ENCODE measurements at regions not wholly inside any gene's neighbourhood (a gene's known extent, or its start where the extent isn't known, plus 50 kb on each side); places are given as distances from the start of the nearest gene placed in this dataset.

DNA sequence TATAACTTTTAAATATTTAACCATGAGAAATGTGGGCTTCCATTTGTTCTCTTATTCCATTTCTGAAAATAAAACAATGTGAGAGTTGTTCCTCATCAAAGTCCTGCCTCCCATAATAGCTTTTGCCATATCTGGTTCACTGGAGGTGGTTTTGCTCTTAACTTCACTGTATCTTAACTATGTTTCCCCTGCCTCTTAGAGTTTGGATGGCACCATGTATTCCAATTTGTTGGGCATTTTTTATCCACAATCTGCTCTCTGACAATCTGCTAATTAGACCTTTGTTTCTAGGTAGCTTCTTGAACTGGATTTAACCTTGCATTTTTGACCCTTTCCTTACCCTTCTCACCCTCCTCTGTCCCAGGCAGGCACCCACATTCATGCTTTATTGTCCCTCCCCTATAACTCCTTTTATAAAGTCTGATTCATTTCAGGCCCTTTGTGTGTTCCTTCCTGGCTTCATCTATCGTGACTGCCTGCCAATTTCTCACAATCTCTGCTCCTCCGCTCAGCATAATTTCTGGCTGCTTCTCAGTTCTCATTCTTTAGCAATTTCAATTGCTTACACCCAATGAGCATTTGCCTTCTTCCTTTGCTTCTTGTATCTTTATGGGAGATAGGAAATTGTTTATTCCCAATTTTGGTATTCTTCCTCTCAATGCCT lies 144.2 kb upstream of the ARHGEF26 start:
- H3K36me3 ChIP-seq (ENCODE audit: control insufficient read depth, low read length), result no peaks in the 10 kb centered on the region
- H3K9me3 ChIP-seq (ENCODE audit: control insufficient read depth, insufficient read depth, low read length), result no peaks in the 10 kb centered on the region
- no peaks in the 10 kb centered on the region for H3K9me2 ChIP-seq (replicated peaks; ENCODE audit: control insufficient read depth, low read length)
- H3K79me2 ChIP-seq (ENCODE audit: control insufficient read depth, low read length), result no peaks in the 10 kb centered on the region
- H3K4me2 ChIP-seq (ENCODE audit: low read length), result no peak overlapping the region
- no peak overlapping the region for H3K4me3 ChIP-seq (ENCODE audit: low read length)
- H3K27ac ChIP-seq (ENCODE audit: low read depth, low read length), result no peak overlapping the region
- H3K27me3 ChIP-seq (ENCODE audit: control insufficient read depth, low read length), result peaks cover 3% of the 10 kb centered on the region; the same call in 1 of the 2 replicates
- TF ChIP-seq, protein P1, sequence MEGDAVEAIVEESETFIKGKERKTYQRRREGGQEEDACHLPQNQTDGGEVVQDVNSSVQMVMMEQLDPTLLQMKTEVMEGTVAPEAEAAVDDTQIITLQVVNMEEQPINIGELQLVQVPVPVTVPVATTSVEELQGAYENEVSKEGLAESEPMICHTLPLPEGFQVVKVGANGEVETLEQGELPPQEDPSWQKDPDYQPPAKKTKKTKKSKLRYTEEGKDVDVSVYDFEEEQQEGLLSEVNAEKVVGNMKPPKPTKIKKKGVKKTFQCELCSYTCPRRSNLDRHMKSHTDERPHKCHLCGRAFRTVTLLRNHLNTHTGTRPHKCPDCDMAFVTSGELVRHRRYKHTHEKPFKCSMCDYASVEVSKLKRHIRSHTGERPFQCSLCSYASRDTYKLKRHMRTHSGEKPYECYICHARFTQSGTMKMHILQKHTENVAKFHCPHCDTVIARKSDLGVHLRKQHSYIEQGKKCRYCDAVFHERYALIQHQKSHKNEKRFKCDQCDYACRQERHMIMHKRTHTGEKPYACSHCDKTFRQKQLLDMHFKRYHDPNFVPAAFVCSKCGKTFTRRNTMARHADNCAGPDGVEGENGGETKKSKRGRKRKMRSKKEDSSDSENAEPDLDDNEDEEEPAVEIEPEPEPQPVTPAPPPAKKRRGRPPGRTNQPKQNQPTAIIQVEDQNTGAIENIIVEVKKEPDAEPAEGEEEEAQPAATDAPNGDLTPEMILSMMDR (IDR thresholded peaks at IDR 0.05; ENCODE audit: low read depth, low read length, poor library complexity, severe bottlenecking), result no peak
- H4K20me1 ChIP-seq (ENCODE audit: control insufficient read depth, insufficient read depth, low read depth, low read length), result no peaks in the 10 kb centered on the region
- no peaks in the 10 kb centered on the region for H3K4me1 ChIP-seq (ENCODE audit: control insufficient read depth, low read length)
- H3F3A ChIP-seq (ENCODE audit: control insufficient read depth, insufficient read depth), result no peaks in the 10 kb centered on the region

DNA sequence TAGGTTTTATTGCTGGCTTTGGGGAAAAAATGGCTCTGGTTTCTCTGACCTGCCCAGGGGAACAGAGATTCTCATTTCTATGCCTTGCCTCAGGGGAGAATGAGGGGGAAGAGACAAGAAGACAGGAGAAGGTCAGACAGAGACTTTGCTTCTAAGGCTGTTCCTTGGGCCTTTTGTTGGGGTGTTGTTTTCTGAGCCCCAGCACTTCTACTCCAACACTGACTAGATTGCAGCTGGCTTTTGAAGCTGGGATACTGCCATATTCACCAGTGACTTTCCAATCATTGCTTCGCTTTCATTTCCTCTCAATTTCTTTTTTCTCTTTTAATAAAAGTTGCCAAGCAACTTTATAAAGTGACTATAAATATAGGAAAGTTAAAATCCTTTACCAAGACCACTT lies 143.2 kb upstream of the ARHGEF26 start:
- Histone ChIP-seq H3K27me3 (ENCODE audit: control insufficient read depth, low read length) (peaks cover 3% of the 10 kb centered on the region; the same call in 1 of the 2 replicates), H3K4me2 (ENCODE audit: low read length) (no peak overlapping the region), H3K4me3 (ENCODE audit: low read length) (no peak overlapping the region), H4K20me1 (ENCODE audit: control insufficient read depth, insufficient read depth, low read depth, low read length) (no peaks in the 10 kb centered on the region), H3K9me2 (replicated peaks; ENCODE audit: control insufficient read depth, low read length) (no peaks in the 10 kb centered on the region), H3K36me3 (ENCODE audit: control insufficient read depth, low read length) (no peaks in the 10 kb centered on the region), H3K9me3 (ENCODE audit: control insufficient read depth, insufficient read depth, low read length) (no peaks in the 10 kb centered on the region), H3F3A (ENCODE audit: control insufficient read depth, insufficient read depth) (no peaks in the 10 kb centered on the region), H3K4me1 (ENCODE audit: control insufficient read depth, low read length) (no peaks in the 10 kb centered on the region), H3K27ac (ENCODE audit: low read depth, low read length) (no peak overlapping the region), H3K79me2 (ENCODE audit: control insufficient read depth, low read length) (no peaks in the 10 kb centered on the region)
- TF ChIP-seq EZH2phosphoT487 (IDR thresholded peaks at IDR 0.05; ENCODE audit: borderline replicate concordance, low read length), result no peak
- TF ChIP-seq, protein P1 (IDR thresholded peaks at IDR 0.05; ENCODE audit: low read depth, low read length, poor library complexity, severe bottlenecking), result no peak

DNA sequence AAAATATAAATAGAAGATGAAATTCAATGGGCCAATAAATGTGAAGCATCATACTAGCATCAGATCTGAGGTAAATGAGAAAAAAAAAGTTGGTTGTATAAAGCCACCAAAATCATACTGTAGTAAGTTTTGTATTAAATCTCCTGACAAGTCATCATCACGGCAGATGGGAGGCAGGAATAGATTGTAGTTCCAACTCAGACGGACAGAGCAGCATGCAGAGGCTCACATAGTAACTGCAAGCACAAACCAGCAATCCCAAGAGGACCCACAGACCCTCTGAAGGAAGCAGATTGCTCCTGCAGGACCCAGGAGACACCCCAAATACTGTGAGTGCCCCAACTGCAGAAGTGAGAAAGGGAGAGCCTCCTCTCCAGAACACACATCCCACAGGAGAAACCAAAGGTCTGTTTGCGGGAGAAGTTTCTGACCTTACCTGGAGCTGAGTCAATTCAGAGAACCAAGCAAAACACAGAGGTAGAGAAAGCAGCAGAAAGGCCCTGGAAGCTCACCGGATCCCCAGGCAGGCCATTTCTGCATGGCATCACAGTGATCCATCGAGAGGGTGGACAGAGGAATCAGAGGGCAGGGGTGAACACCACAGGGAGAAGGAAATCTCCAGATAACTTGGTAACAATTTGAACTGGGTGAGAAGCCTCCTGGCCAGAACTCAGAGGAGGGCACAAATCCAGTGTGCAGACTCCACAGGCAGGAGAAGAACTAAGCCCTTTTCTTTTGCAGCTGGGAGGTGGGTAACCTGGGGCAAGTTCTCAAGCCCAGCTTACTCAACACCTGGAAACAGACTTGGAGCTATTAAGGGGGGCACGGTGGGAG lies 141.6 kb upstream of the ARHGEF26 start:
- TF ChIP-seq, protein P1 (IDR thresholded peaks at IDR 0.05; ENCODE audit: low read depth, low read length, poor library complexity, severe bottlenecking), result no peak
- no peak for TF ChIP-seq EZH2phosphoT487 (IDR thresholded peaks at IDR 0.05; ENCODE audit: borderline replicate concordance, low read length)
- no peak overlapping the region for H3K27ac ChIP-seq (ENCODE audit: low read depth, low read length)
- no peaks in the 10 kb centered on the region for H3K9me3 ChIP-seq (ENCODE audit: control insufficient read depth, insufficient read depth, low read length)
- no peaks in the 10 kb centered on the region for H3K4me1 ChIP-seq (ENCODE audit: control insufficient read depth, low read length)
- no peaks in the 10 kb centered on the region for H3K9me2 ChIP-seq (replicated peaks; ENCODE audit: control insufficient read depth, low read length)
- H3K4me3 ChIP-seq (ENCODE audit: low read length), result no peak overlapping the region
- H3F3A ChIP-seq (ENCODE audit: control insufficient read depth, insufficient read depth), result no peaks in the 10 kb centered on the region
- H4K20me1 ChIP-seq (ENCODE audit: control insufficient read depth, insufficient read depth, low read depth, low read length), result no peaks in the 10 kb centered on the region
- H3K36me3 ChIP-seq (ENCODE audit: control insufficient read depth, low read length), result no peaks in the 10 kb centered on the region
- no peaks in the 10 kb centered on the region for H3K27me3 ChIP-seq (ENCODE audit: control insufficient read depth, low read length)
- no peak overlapping the region for H3K4me2 ChIP-seq (ENCODE audit: low read length)
- H3K79me2 ChIP-seq (ENCODE audit: control insufficient read depth, low read length), result no peaks in the 10 kb centered on the region
